Left ventricle myocardium inferior (tissue), 1 donor: ENCODE measurements at regions not wholly inside any gene's neighbourhood (a gene's known extent, or its start where the extent isn't known, plus 50 kb on each side); places are given as distances from the start of the nearest gene placed in this dataset.

Source experiments
- DNase-seq: peaks from one replicate; pipeline ENCODE4 v3.0.0-alpha.2; 2020
- H3K27ac ChIP-seq: fragments of 200-600 bp; replicated peaks from 2 replicates; pipeline ENCODE4 v1.8.0; 2021
- H3K27me3 ChIP-seq: fragments of 200-600 bp; 2 replicates; pipeline ENCODE4 v1.8.0; 2021; ENCODE audit warnings: low read depth
- H3K36me3 ChIP-seq: fragments of 200-600 bp; 2 replicates; pipeline ENCODE4 v1.8.0; 2021
- H3K4me1 ChIP-seq: fragments of 200-600 bp; 2 replicates; pipeline ENCODE4 v1.8.0; 2021
- H3K4me3 ChIP-seq: fragments of 200-600 bp; 2 replicates; pipeline ENCODE4 v1.8.0; 2021; ENCODE audit warnings: mild to moderate bottlenecking, moderate library complexity
- H3K9me3 ChIP-seq: fragments of 200-600 bp; replicated peaks from 2 replicates; pipeline ENCODE4 v1.8.0; 2021
- CTCF ChIP-seq: fragments of 200-600 bp; IDR thresholded peaks from 2 replicates; pipeline ENCODE4 v1.8.0; 2021; ENCODE audit warnings: antibody characterized with exemption, mild to moderate bottlenecking, borderline replicate concordance
- intact Hi-C: fragments of 100-400 bp; cut with micrococcal nuclease; formaldehyde crosslinking; loops from one replicate; pipeline ENCODE4 v1.11.0; 2022
- donor health status: DM: no; HTN: yes; CAD: no; lungs with severe emphysema.

- Histone ChIP-seq H3K9me3 (no peaks in the 10 kb centered on the region), H3K4me3 (no peak overlapping the region), H3K4me1 (no peaks in the 10 kb centered on the region), H3K27me3 (peaks cover 3% of the 10 kb centered on the region), H3K36me3 (no peaks in the 10 kb centered on the region), H3K27ac (no peak overlapping the region)
- no peak for DNase-seq
- intact Hi-C loops = no loop called here
- no peak for TF ChIP-seq CTCF
Measured at GRCh38 chr9:90514877-90515276, 127.7 kb downstream of the DIRAS2 start.

GRCh38 chr9:90515510-90515909 is 127.1 kb downstream of the DIRAS2 start:
- H3K9me3 ChIP-seq = no peaks in the 10 kb centered on the region
- H3K4me3 ChIP-seq = no peak overlapping the region
- no peak for DNase-seq
- no peaks in the 10 kb centered on the region for H3K36me3 ChIP-seq
- TF ChIP-seq CTCF = no peak
- H3K27me3 ChIP-seq = peaks cover 3% of the 10 kb centered on the region
- H3K4me1 ChIP-seq = no peaks in the 10 kb centered on the region
- intact Hi-C loops = no loop called here
- no peak overlapping the region for H3K27ac ChIP-seq

- H3K27ac ChIP-seq = no peak overlapping the region
- H3K4me3 ChIP-seq = no peak overlapping the region
Measured at GRCh38 chr9:90517103-90517502, 125.5 kb downstream of the DIRAS2 start.

DNA sequence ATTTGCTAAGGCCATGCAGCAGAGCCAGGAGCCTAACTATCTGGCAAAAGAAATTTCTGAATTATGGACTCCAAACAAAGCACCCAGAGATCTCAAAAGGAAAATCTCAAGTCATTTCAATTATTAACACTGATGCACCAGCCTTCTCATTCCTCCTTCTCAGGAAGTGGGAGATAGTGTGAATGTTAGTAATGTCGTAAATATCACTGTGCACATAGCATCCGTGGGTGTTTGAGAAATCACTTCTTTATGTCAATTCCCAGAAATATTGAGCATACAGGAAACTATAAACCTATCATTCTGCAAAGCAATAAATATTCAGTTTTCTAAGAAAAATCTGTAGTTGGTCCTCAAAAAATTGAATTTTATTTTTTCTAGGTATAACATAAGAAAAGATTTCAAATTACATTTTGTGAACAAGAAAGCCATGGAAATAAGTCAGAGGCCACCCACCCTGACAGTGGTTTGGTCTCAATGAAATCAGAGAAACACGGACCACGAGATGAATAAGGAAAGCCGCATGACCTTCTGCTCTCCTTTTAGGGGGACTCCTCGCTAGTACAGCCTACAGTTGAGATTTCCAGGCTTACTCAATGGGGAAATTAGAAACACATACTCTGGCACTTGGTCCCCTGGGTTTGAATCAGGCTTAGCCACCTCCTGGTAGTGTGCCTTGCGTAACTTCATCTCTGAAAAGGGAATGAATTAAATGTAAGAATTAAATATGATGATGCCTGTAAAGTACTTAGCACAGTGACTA is 120.6 kb downstream of the DIRAS2 start:
- Histone ChIP-seq H3K4me1 (no peaks in the 10 kb centered on the region), H3K27me3 (peaks cover 27% of the 10 kb centered on the region), H3K9me3 (no peaks in the 10 kb centered on the region), H3K27ac (no peak overlapping the region), H3K4me3 (no peak overlapping the region), H3K36me3 (no peaks in the 10 kb centered on the region)
- no peak for DNase-seq
- no peak for TF ChIP-seq CTCF
- intact Hi-C loops = no loop called here

More at GRCh38 chr9:90517103-90517502, 125.5 kb downstream of the DIRAS2 start:
- intact Hi-C loops = no loop called here
- Histone ChIP-seq H3K27me3 (peaks cover 13% of the 10 kb centered on the region), H3K4me1 (no peaks in the 10 kb centered on the region), H3K9me3 (no peaks in the 10 kb centered on the region), H3K36me3 (no peaks in the 10 kb centered on the region)
- DNase-seq = no peak
- TF ChIP-seq CTCF = no peak

- H3K36me3 ChIP-seq = no peaks in the 10 kb centered on the region
- H3K4me3 ChIP-seq = no peak overlapping the region
- no peak overlapping the region for H3K27ac ChIP-seq
- intact Hi-C loops = no loop called here
- DNase-seq = no peak
- TF ChIP-seq CTCF = no peak
- H3K9me3 ChIP-seq = peaks cover 6% of the 10 kb centered on the region
- H3K27me3 ChIP-seq = peaks cover 27% of the 10 kb centered on the region
- H3K4me1 ChIP-seq = no peaks in the 10 kb centered on the region
Measured at GRCh38 chr9:90523958-90524357, 118.7 kb downstream of the DIRAS2 start.
